ENCODE measurements at regions not wholly inside any gene's neighbourhood (a gene's known extent, or its start where the extent isn't known, plus 50 kb on each side); places are given as distances from the start of the nearest gene placed in this dataset.

DNA sequence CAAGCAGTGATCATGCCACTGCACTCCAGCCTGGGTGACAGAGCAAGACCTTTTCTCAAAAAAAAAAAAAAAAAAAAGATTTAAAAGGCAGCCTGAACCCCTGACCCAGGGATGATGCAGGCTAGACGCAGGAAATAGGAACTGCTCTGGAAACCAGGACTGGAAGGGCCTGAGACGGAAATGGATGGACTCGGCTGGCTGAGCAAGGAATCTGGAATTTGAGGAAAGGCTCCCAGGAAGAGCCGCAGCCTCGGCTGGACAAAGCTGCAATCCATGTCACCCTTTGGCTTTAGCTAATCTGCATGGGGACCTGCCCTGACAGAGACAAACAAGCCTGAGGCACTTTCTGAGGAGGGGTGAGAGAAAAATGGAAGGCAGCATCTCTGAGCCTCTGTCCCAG lies 55.0 kb upstream of the DAPL1 start:
- no peak for TF ChIP-seq SIN3A (IDR thresholded peaks at IDR 0.05; ENCODE audit: borderline replicate concordance, insufficient read depth, low read length)
- TF ChIP-seq, protein P1, sequence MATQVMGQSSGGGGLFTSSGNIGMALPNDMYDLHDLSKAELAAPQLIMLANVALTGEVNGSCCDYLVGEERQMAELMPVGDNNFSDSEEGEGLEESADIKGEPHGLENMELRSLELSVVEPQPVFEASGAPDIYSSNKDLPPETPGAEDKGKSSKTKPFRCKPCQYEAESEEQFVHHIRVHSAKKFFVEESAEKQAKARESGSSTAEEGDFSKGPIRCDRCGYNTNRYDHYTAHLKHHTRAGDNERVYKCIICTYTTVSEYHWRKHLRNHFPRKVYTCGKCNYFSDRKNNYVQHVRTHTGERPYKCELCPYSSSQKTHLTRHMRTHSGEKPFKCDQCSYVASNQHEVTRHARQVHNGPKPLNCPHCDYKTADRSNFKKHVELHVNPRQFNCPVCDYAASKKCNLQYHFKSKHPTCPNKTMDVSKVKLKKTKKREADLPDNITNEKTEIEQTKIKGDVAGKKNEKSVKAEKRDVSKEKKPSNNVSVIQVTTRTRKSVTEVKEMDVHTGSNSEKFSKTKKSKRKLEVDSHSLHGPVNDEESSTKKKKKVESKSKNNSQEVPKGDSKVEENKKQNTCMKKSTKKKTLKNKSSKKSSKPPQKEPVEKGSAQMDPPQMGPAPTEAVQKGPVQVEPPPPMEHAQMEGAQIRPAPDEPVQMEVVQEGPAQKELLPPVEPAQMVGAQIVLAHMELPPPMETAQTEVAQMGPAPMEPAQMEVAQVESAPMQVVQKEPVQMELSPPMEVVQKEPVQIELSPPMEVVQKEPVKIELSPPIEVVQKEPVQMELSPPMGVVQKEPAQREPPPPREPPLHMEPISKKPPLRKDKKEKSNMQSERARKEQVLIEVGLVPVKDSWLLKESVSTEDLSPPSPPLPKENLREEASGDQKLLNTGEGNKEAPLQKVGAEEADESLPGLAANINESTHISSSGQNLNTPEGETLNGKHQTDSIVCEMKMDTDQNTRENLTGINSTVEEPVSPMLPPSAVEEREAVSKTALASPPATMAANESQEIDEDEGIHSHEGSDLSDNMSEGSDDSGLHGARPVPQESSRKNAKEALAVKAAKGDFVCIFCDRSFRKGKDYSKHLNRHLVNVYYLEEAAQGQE (IDR thresholded peaks at IDR 0.05; ENCODE audit: insufficient read depth in 1 of 2, low read depth in 2 of 2, low read length in 2 of 2) = 0 out of 4 replicates have a peak, but pooled peaks of 1 of the 2 experiments have one; percentile 42
